Endodermal cell (in vitro differentiated cells): ENCODE measurements at regions not wholly inside any gene's neighbourhood (a gene's known extent, or its start where the extent isn't known, plus 50 kb on each side); places are given as distances from the start of the nearest gene placed in this dataset.

Source experiments
- DNase-seq: peaks from one replicate; pipeline ENCODE4 v3.0.0-alpha.2; 2017
- H3K27ac ChIP-seq: 2 replicates; pipeline ENCODE4 v1.5.1; 2013; ENCODE audit warnings: mild to moderate bottlenecking, low read depth, low read length, moderate library complexity
- H3K27me3 ChIP-seq: 2 replicates; pipeline ENCODE4 v1.6.1; 2013; ENCODE audit warnings: mild to moderate bottlenecking, low read length, moderate library complexity; ENCODE audit not compliant: insufficient read depth, control insufficient read depth, poor library complexity, severe bottlenecking
- H3K36me3 ChIP-seq: 2 replicates; pipeline ENCODE4 v1.7.0; 2013; ENCODE audit warnings: mild to moderate bottlenecking, low read length, moderate library complexity; ENCODE audit not compliant: control insufficient read depth, insufficient read depth
- H3K4me1 ChIP-seq: one replicate; pipeline ENCODE4 v1.7.0; 2013; ENCODE audit warnings: low read length; ENCODE audit not compliant: control insufficient read depth, insufficient read depth
- H3K4me3 ChIP-seq: 2 replicates; pipeline ENCODE4 v1.5.1; 2013; ENCODE audit warnings: mild to moderate bottlenecking, low read length, moderate library complexity
- H3K9ac ChIP-seq: 2 replicates; pipeline ENCODE4 v1.6.1; 2013; ENCODE audit warnings: mild to moderate bottlenecking, low read length, moderate library complexity; ENCODE audit not compliant: poor library complexity, severe bottlenecking; ENCODE audit errors: extremely low read depth
- H3K9me3 ChIP-seq: 2 replicates; pipeline ENCODE4 v1.6.1; 2013; ENCODE audit warnings: mild to moderate bottlenecking, low read length, moderate library complexity; ENCODE audit not compliant: control insufficient read depth
- H3K27ac Mint-ChIP-seq: 2 replicates; pipeline ENCODE4 v1.8.0; 2020; ENCODE audit warnings: mixed read lengths
- H3K27me3 Mint-ChIP-seq: 2 replicates; pipeline ENCODE4 v1.8.0; 2021; ENCODE audit warnings: mild to moderate bottlenecking, mixed read lengths; ENCODE audit not compliant: insufficient read depth
- H3K36me3 Mint-ChIP-seq: 2 replicates; pipeline ENCODE4 v1.8.0; 2020; ENCODE audit warnings: low read depth, mixed read lengths
- H3K4me1 Mint-ChIP-seq: 2 replicates; pipeline ENCODE4 v1.8.0; 2020; ENCODE audit warnings: mixed read lengths
- H3K4me3 Mint-ChIP-seq: 2 replicates; pipeline ENCODE4 v1.8.0; 2020; ENCODE audit warnings: mild to moderate bottlenecking, moderate library complexity, mixed read lengths
- H3K9me3 Mint-ChIP-seq: 2 replicates; pipeline ENCODE4 v1.8.0; 2020; ENCODE audit warnings: mild to moderate bottlenecking, mixed read lengths
- CTCF ChIP-seq: fragments of 200-600 bp; sonication (generic); conservative IDR thresholded peaks from 2 replicates; pipeline ENCODE4 v1.5.0; 2021; ENCODE audit warnings: antibody characterized with exemption, mild to moderate bottlenecking
- WGBS, 2 experiments: methylation state at CpG; one replicate each; pipeline versions ENCODE4 v1.1.5 to v1.1.7; 2013; ENCODE audit warnings: missing lambda C conversion rate in 2 of 2, mixed read lengths in 1 of 2; ENCODE audit not compliant: insufficient coverage in 1 of 2, insufficient read length in 1 of 2; 5-methylcytosine and 5-hydroxymethylcytosine counted together

GRCh38 chr21:21662776-21663175 lies 664.6 kb downstream of the NCAM2 start:
- H3K4me3 Mint-ChIP-seq = no peak overlapping the region
- no peaks in the 10 kb centered on the region for H3K27me3 Mint-ChIP-seq
- Histone ChIP-seq H3K27me3 (no peaks in the 10 kb centered on the region), H3K4me3 (no peak overlapping the region), H3K9ac (no peak overlapping the region), H3K4me1 (peaks cover 11% of the 10 kb centered on the region), H3K27ac (no peak overlapping the region), H3K9me3 (no peaks in the 10 kb centered on the region), H3K36me3 (no peaks in the 10 kb centered on the region)
- H3K36me3 Mint-ChIP-seq = no peaks in the 10 kb centered on the region
- H3K27ac Mint-ChIP-seq = peak overlapping the region; percentile 48
- H3K4me1 Mint-ChIP-seq = peaks cover 16% of the 10 kb centered on the region
- WGBS, 2 experiments = 90% methylated on average over 1 of the region's 1 CpG; no CpG with 5 or more reads in 1 of the 2 experiments
- no peaks in the 10 kb centered on the region for H3K9me3 Mint-ChIP-seq
- no peak for TF ChIP-seq CTCF
- no peak for DNase-seq

GRCh38 chr21:21664871-21665270 lies 666.7 kb downstream of the NCAM2 start:
- no peaks in the 10 kb centered on the region for H3K27me3 ChIP-seq
- H3K27me3 Mint-ChIP-seq = no peaks in the 10 kb centered on the region
- no peaks in the 10 kb centered on the region for H3K9me3 ChIP-seq
- no peak overlapping the region for H3K27ac ChIP-seq
- DNase-seq = no peak
- H3K9me3 Mint-ChIP-seq = no peaks in the 10 kb centered on the region
- no peak overlapping the region for H3K27ac Mint-ChIP-seq
- WGBS, 2 experiments = 93 to 98% methylated on average over 4 to 5 of the region's 5 CpGs
- H3K4me1 ChIP-seq = peaks cover 11% of the 10 kb centered on the region
- peaks cover 16% of the 10 kb centered on the region for H3K4me1 Mint-ChIP-seq
- no peak overlapping the region for H3K4me3 ChIP-seq
- H3K36me3 Mint-ChIP-seq = no peaks in the 10 kb centered on the region
- no peak for TF ChIP-seq CTCF
- H3K36me3 ChIP-seq = no peaks in the 10 kb centered on the region
- no peak overlapping the region for H3K9ac ChIP-seq
- H3K4me3 Mint-ChIP-seq = no peak overlapping the region

GRCh38 chr21:21666689-21667088 lies 668.5 kb downstream of the NCAM2 start:
- no peak overlapping the region for H3K4me3 ChIP-seq
- Mint-ChIP-seq H3K36me3 (no peaks in the 10 kb centered on the region), H3K9me3 (no peaks in the 10 kb centered on the region), H3K4me3 (no peak overlapping the region), H3K27me3 (no peaks in the 10 kb centered on the region), H3K27ac (no peak overlapping the region), H3K4me1 (peaks cover 16% of the 10 kb centered on the region)
- H3K36me3 ChIP-seq = no peaks in the 10 kb centered on the region
- H3K9ac ChIP-seq = no peak overlapping the region
- no CpG with 5 or more reads among the region's 1 CpG for WGBS, 2 experiments
- H3K27ac ChIP-seq = no peak overlapping the region
- DNase-seq = no peak
- H3K9me3 ChIP-seq = no peaks in the 10 kb centered on the region
- peaks cover 11% of the 10 kb centered on the region for H3K4me1 ChIP-seq
- H3K27me3 ChIP-seq = no peaks in the 10 kb centered on the region
- TF ChIP-seq CTCF = no peak
